GM23338 (cell line): ENCODE measurements at regions not wholly inside any gene's neighbourhood (a gene's known extent, or its start where the extent isn't known, plus 50 kb on each side); places are given as distances from the start of the nearest gene placed in this dataset. TPM values are rescaled to one million over a fixed set of nuclear protein-coding genes. Genes with fewer than 3 reads are reported as not detected.

Experiments
- ATAC-seq: fragments of 200-7000 bp; cut with Tn5 transposase; 3 replicates; pipeline ENCODE4 v1.9.1; 2020
- DNase-seq: peaks from one replicate; pipeline ENCODE4 v3.0.0-alpha.2; 2015; ENCODE audit warnings: low spot score
- H2AFZ ChIP-seq: fragments of 200-600 bp; sonication (generic); 2 replicates; pipeline ENCODE4 v1.8.0; 2016; ENCODE audit warnings: antibody characterized with exemption, mild to moderate bottlenecking, moderate library complexity
- H3F3A ChIP-seq: fragments of 200-600 bp; sonication (generic); replicated peaks from 2 replicates; pipeline ENCODE4 v1.8.0; 2017; ENCODE audit warnings: antibody characterized with exemption, mixed run types, low read depth
- H3K27ac ChIP-seq: fragments of 200-600 bp; sonication (generic); 2 replicates; pipeline ENCODE4 v1.6.1; 2016; ENCODE audit warnings: low read depth
- H3K27me3 ChIP-seq: fragments of 200-600 bp; sonication (generic); 2 replicates; pipeline ENCODE4 v1.8.0; 2016; ENCODE audit warnings: mild to moderate bottlenecking, mixed run types, moderate library complexity; ENCODE audit not compliant: insufficient read depth
- H3K36me3 ChIP-seq: fragments of 200-600 bp; sonication (generic); 2 replicates; pipeline ENCODE4 v1.8.0; 2016; ENCODE audit warnings: mild to moderate bottlenecking; ENCODE audit not compliant: insufficient read depth
- H3K4me1 ChIP-seq: fragments of 200-600 bp; sonication (generic); 2 replicates; pipeline ENCODE4 v1.8.0; 2016; ENCODE audit warnings: mild to moderate bottlenecking, moderate library complexity; ENCODE audit not compliant: insufficient read depth
- H3K4me2 ChIP-seq: fragments of 200-600 bp; sonication (generic); 2 replicates; pipeline ENCODE4 v1.7.1; 2017; ENCODE audit warnings: mixed run types
- H3K4me3 ChIP-seq: fragments of 200-600 bp; sonication (generic); 2 replicates; pipeline ENCODE4 v1.6.1; 2016; ENCODE audit warnings: mixed run types
- H3K79me2 ChIP-seq: fragments of 200-600 bp; sonication (generic); replicated peaks from 2 replicates; pipeline ENCODE4 v1.8.0; 2017; ENCODE audit warnings: mild to moderate bottlenecking; ENCODE audit not compliant: insufficient read depth
- H3K9me2 ChIP-seq: fragments of 200-600 bp; sonication (generic); 2 replicates; pipeline ENCODE4 v1.8.0; 2017; ENCODE audit not compliant: insufficient read depth
- H4K20me1 ChIP-seq: fragments of 200-600 bp; sonication (generic); replicated peaks from 2 replicates; pipeline ENCODE4 v1.8.0; 2017; ENCODE audit warnings: mild to moderate bottlenecking; ENCODE audit not compliant: insufficient read depth
- H3K27ac Mint-ChIP-seq: 2 replicates; pipeline ENCODE4 v1.8.0; 2020; ENCODE audit warnings: inconsistent platforms, mild to moderate bottlenecking, moderate library complexity, mixed read lengths
- H3K27me3 Mint-ChIP-seq: 3 replicates; pipeline ENCODE4 v1.8.0; 2022; ENCODE audit warnings: low read depth, mild to moderate bottlenecking, moderate library complexity, mixed read lengths, inconsistent platforms; ENCODE audit not compliant: insufficient read depth, poor library complexity
- H3K36me3 Mint-ChIP-seq: 3 replicates; pipeline ENCODE4 v1.8.0; 2021; ENCODE audit warnings: low read depth, mild to moderate bottlenecking, inconsistent platforms, moderate library complexity, mixed read lengths
- H3K4me1 Mint-ChIP-seq: 3 replicates; pipeline ENCODE4 v1.8.0; 2020; ENCODE audit warnings: mild to moderate bottlenecking, inconsistent platforms, mixed read lengths
- H3K4me3 Mint-ChIP-seq: 3 replicates; pipeline ENCODE4 v1.8.0; 2021; ENCODE audit warnings: moderate library complexity, mild to moderate bottlenecking, inconsistent platforms, mixed read lengths
- H3K9me3 Mint-ChIP-seq: 3 replicates; pipeline ENCODE4 v1.8.0; 2020; ENCODE audit warnings: moderate library complexity, mild to moderate bottlenecking, inconsistent platforms, mixed read lengths
- CREB1 ChIP-seq: fragments of 250-450 bp; sonication (Bioruptor Pico); IDR thresholded peaks from 2 replicates; pipeline ENCODE4 v1.5.0; 2020; ENCODE audit warnings: low read depth, mild to moderate bottlenecking, moderate library complexity
- REST ChIP-seq: IDR thresholded peaks from one replicate; pipeline ENCODE4 v1.6.1; 2018; ENCODE audit warnings: antibody characterized with exemption; ENCODE audit not compliant: unreplicated experiment
- ZNF331 ChIP-seq: fragments of 250-450 bp; sonication (Bioruptor Pico); IDR thresholded peaks from 2 replicates; pipeline ENCODE4 v1.5.0; 2020; ENCODE audit warnings: low read depth, mild to moderate bottlenecking, moderate library complexity
- small RNA-seq: library from RNA; depleted of rRNA; stranded (forward); fragments of <200 nt; gene quantifications from one replicate; pipeline ENCODE3, GENCODE V24; 2014; ENCODE audit warnings: low replicate concordance
- TF ChIP-seq, protein P1 (sequence below): fragments of 250-450 bp; sonication (Bioruptor Pico); IDR thresholded peaks from 2 replicates; pipeline ENCODE4 v1.5.0; 2020; ENCODE audit warnings: mild to moderate bottlenecking, moderate library complexity

DNA sequence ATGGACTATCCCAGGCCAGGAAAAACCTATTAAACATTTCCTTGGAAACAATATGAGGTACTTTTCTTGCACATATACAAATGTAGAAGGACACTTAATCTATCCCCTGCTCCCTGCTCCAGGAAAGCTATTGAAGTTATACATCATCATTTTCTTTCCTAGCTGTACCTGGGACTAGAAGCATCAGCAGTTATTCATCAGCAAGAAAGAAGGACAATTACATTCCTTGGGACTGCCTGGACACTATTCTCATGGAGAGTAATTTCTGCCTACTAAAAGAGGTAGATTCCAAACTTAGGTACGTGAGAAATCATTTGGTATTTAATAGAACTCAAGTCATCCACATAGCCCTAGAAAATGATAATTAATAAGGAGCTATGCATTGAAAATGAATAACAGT lies 51.0 kb upstream of the PICALM start (continued):
- TF ChIP-seq, protein P1, sequence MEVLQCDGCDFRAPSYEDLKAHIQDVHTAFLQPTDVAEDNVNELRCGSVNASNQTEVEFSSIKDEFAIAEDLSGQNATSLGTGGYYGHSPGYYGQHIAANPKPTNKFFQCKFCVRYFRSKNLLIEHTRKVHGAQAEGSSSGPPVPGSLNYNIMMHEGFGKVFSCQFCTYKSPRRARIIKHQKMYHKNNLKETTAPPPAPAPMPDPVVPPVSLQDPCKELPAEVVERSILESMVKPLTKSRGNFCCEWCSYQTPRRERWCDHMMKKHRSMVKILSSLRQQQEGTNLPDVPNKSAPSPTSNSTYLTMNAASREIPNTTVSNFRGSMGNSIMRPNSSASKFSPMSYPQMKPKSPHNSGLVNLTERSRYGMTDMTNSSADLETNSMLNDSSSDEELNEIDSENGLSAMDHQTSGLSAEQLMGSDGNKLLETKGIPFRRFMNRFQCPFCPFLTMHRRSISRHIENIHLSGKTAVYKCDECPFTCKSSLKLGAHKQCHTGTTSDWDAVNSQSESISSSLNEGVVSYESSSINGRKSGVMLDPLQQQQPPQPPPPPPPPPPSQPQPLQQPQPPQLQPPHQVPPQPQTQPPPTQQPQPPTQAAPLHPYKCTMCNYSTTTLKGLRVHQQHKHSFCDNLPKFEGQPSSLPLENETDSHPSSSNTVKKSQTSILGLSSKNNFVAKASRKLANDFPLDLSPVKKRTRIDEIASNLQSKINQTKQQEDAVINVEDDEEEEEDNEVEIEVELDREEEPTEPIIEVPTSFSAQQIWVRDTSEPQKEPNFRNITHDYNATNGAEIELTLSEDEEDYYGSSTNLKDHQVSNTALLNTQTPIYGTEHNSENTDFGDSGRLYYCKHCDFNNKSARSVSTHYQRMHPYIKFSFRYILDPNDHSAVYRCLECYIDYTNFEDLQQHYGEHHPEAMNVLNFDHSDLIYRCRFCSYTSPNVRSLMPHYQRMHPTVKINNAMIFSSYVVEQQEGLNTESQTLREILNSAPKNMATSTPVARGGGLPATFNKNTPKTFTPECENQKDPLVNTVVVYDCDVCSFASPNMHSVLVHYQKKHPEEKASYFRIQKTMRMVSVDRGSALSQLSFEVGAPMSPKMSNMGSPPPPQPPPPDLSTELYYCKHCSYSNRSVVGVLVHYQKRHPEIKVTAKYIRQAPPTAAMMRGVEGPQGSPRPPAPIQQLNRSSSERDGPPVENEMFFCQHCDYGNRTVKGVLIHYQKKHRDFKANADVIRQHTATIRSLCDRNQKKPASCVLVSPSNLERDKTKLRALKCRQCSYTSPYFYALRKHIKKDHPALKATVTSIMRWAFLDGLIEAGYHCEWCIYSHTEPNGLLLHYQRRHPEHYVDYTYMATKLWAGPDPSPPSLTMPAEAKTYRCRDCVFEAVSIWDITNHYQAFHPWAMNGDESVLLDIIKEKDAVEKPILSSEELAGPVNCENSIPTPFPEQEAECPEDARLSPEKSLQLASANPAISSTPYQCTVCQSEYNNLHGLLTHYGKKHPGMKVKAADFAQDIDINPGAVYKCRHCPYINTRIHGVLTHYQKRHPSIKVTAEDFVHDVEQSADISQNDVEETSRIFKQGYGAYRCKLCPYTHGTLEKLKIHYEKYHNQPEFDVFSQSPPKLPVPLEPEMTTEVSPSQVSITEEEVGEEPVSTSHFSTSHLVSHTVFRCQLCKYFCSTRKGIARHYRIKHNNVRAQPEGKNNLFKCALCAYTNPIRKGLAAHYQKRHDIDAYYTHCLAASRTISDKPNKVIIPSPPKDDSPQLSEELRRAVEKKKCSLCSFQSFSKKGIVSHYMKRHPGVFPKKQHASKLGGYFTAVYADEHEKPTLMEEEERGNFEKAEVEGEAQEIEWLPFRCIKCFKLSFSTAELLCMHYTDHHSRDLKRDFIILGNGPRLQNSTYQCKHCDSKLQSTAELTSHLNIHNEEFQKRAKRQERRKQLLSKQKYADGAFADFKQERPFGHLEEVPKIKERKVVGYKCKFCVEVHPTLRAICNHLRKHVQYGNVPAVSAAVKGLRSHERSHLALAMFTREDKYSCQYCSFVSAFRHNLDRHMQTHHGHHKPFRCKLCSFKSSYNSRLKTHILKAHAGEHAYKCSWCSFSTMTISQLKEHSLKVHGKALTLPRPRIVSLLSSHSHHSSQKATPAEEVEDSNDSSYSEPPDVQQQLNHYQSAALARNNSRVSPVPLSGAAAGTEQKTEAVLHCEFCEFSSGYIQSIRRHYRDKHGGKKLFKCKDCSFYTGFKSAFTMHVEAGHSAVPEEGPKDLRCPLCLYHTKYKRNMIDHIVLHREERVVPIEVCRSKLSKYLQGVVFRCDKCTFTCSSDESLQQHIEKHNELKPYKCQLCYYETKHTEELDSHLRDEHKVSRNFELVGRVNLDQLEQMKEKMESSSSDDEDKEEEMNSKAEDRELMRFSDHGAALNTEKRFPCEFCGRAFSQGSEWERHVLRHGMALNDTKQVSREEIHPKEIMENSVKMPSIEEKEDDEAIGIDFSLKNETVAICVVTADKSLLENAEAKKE (CRISPR knock-in tag) = no peak
- TF ChIP-seq CREB1 (CRISPR knock-in tag) (no peak), REST (no peak), ZNF331 (CRISPR knock-in tag) (no peak)

- H3K4me1 Mint-ChIP-seq = no peaks in the 10 kb centered on the region
- DNase-seq (no peak), ATAC-seq (no peak)
- Histone ChIP-seq H3K4me3 (no peak overlapping the region), H3K9me2 (0 out of 2 replicates have a peak, but pooled peaks cover 6% of the 10 kb centered on the region), H3K36me3 (no peaks in the 10 kb centered on the region), H3F3A (no peaks in the 10 kb centered on the region), H4K20me1 (no peaks in the 10 kb centered on the region), H3K27me3 (no peaks in the 10 kb centered on the region), H3K4me1 (no peaks in the 10 kb centered on the region), H2AFZ (no peak overlapping the region), H3K4me2 (no peak overlapping the region), H3K79me2 (no peaks in the 10 kb centered on the region), H3K27ac (no peak overlapping the region)
- no peaks in the 10 kb centered on the region for H3K36me3 Mint-ChIP-seq
- no peak overlapping the region for H3K27ac Mint-ChIP-seq
- no peak for TF ChIP-seq CREB1 (CRISPR knock-in tag)
- no peaks in the 10 kb centered on the region for H3K9me3 Mint-ChIP-seq
- H3K27me3 Mint-ChIP-seq = no peaks in the 10 kb centered on the region
- no peak overlapping the region for H3K4me3 Mint-ChIP-seq
Measured at GRCh38 chr11:86119077-86119476, 50.2 kb upstream of the PICALM start.

Small RNAs in the stretch of these regions (small RNA-seq; reads per million reads assigned to genes)
- not detected for gene RNU6-560P
